HG02759 (cell line): ENCODE measurements at regions not wholly inside any gene's neighbourhood (a gene's known extent, or its start where the extent isn't known, plus 50 kb on each side); places are given as distances from the start of the nearest gene placed in this dataset.
"Not testable (repeated sequence)": the region's sequence is repeated elsewhere in the genome, so short reads cannot be mapped to it uniquely, and the experiment has no call there.

Experiments
- ATAC-seq: cut with Tn5 transposase; IDR thresholded peaks from one replicate; pipeline ENCODE4 v1.9.1; 2021; ENCODE audit warnings: mild to moderate bottlenecking, moderate library complexity; ENCODE audit not compliant: unreplicated experiment

DNA sequence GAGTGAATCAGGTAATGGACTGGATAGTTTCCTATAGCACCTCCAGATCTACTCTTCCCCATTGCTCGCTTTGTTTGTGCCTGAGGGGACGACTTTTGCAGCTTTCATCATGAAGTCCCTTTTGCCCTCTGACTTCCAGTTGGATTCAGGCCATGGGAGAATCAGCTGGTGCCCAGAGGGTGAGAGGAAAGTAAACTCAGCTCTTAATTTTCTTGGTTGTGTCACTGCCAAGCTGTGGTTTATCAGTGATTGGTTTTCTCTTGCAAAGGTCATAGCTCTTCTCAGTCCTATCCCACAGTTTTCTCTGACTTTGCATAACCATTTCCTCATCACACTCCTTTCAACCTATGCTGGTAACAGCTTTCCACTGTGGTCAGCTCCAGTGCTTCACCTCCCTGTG is 200.1 kb downstream of the KCNJ2 start:
- no peak for ATAC-seq

DNA sequence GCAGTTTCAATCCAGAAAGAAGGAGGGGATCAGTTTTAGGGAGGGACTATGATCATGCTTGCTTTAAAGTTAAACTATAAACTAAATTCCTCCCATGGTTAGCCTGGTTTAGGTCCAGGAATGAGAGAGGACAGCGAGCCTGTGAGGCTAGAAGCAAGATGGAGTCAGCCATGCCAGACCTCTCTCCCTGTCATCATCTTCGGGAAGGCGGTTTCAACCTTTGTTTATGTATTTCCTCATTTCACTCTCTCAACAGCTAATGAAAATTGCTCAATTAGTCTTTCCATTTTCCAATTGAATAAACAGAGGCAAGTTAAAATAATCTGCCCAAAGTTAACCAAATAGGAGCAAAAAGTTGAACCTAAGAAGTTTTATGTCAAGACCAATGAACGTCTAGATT is 201.5 kb downstream of the KCNJ2 start:
- ATAC-seq, result no peak

DNA sequence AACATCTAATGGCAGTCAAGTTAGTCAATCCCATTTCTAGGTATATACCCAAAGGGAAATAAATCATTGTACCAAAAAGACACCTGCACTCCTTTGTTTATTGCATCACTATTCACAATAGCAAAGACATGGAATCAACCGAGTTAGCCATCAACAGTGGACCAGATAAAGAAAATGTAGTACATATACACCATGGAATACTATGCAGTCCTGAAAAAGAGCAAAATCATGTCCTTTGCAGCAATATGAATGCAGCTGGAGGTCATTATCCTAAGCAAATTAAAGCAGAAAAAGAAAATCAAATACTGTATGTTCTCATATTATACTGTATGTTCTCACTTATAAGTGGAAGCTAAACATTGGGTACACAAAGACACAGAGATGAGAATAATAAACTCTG is 204.0 kb downstream of the KCNJ2 start:
- no peak for ATAC-seq

DNA sequence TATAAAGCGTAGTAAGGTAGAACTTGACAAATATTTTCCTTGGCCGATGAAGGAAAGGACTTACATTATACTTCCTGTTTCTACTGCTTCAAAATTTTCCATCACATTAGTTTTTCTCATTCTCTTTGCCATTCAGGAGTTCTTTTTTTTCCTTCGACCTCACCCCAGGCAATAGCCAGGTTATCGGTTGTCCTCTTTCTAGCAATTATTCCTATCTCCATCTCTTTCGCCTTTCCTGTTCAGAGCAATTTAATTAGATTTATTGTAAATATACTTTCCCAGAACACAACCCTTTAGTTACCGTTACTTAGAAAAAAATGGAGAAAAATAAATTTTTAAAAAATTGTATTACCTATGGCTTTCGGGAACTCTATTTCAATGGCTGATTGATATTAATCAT is 205.2 kb downstream of the KCNJ2 start:
- no peak for ATAC-seq

DNA sequence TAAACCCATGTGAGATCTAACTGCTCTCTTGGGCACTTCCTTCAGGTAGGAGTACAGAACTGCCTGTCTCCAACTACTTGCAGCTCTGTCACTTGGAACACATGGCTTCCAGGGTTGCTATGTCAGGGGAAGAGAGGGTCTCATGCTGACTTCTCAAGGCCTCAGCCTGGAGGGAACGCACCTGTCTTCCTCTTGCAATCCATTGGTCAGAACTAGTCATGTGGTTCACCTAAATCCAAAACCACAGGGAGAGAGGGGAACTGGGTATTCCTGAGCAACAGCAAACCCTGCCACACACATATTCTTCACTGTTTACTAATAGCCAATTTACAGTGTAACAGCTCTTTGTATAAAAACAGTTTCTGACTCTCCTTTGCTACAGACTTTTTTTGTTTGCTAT is 206.1 kb downstream of the KCNJ2 start:
- no peak for ATAC-seq

DNA sequence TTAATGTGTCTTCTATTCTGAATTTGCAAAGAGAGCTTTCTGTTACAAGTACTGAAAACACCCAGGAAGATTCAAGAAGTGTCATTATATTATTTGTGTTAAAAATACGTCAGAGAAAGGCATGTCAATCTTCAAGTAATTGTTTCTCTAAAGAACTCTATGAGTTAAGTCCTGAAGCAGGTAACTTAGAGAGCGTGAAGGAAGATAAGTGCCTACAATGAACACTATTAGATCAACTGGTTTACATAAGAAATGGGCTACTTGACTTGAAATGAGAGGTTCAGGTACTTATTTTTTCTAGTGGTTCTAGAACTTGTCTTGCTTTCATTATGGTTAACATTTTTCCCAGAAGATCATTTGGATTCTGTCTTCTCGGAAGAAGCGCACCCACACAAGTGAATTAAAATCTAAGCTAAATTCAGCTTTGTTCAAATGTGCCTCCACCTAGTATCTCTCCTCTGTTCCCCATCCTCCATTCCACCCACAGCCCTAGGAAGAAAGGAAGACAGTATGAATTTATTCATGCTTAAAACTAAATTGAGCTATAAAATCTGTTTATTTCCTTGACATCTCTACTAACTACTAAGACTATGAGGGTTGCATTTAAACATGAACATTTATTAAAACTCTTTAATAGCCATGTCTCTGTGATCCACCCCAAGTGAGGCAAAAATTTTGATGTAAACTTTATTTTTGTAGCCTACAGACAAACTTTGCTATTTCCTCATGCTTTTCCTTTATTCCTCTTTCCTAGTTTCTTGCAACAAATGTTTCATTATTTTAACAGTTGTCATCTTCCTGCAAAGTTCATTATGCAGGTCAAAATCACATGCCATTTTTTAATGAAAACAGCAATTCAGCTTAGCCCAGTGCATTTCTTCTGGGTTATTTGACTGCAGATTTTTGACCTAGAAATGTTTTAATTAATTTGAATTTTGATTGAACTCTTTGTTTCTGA is 206.8 kb downstream of the KCNJ2 start:
- no peak for ATAC-seq

DNA sequence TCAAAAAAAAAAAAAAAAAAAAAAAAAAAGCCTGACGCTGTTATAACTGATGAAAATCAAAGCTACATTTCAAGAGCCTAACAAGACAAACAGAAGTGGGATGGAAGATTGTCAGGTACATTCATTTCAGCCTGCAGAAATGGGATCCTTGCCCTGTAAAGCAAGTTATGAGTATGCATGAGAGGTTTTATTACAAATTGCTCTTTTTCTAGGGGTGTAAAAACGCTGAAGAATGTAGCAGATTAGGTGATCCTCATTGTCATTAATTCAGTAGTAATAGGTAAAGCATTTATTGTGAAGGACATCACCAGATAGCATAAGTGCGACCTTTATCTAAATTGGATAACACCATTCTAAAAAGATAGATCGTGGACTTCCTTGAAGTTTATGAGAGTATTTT is 208.3 kb downstream of the KCNJ2 start:
- ATAC-seq, result no peak

DNA sequence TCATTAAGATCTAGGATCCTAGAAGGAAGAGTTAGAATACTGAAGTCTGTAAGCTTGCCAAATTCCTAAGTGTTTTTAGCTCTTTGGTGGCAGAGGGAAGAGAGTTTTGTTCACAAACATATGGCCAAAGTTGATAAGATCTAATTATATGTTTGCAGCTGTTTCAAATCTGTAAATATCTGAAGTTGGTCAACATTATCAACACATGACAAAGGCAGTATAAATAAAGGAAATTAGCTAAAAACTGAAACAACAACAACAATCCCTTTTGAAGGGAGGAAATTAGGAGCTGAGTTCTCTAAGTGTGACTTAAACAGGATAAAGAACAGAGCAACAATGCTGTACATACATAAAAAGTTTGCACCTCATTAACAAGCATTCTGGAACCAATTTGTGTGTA is 208.7 kb downstream of the KCNJ2 start:
- ATAC-seq, result no peak

DNA sequence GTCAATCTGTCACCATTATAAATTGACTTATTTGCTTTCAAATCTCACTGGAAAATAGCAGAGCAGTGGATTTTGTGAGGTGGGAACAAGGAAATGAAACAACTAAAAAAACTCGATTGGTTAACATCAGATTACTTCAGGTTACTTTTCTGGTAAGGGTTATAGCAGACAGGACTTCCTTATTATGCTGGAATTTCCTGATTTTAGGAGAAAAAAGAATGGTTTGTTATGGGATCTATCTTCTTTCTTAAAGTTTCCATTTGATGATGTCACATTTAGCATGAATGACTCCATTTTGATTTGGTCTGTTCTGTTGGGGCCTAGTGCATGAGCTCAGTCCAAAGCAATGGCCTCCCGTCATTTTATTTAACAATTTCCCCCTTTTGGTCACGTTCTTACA is 210.6 kb downstream of the KCNJ2 start:
- no peak for ATAC-seq

DNA sequence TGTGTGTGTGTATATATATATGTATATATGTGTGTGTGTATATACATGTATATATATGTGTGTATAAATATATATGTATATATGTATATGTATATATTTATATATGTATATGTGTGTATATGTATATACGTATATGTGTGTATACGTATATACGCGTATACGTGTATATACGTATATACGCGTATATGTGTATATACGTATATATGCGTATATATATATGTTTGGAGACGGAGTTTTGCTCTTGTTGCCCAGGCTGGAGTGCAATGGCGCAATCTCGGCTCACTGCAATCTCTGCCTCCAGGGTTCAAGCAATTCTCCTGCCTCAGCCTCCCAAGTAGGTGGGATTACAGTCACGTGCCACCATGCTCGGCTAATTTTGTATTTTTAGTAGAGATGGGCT is 212.6 kb downstream of the KCNJ2 start:
- not testable (repeated sequence) for ATAC-seq

DNA sequence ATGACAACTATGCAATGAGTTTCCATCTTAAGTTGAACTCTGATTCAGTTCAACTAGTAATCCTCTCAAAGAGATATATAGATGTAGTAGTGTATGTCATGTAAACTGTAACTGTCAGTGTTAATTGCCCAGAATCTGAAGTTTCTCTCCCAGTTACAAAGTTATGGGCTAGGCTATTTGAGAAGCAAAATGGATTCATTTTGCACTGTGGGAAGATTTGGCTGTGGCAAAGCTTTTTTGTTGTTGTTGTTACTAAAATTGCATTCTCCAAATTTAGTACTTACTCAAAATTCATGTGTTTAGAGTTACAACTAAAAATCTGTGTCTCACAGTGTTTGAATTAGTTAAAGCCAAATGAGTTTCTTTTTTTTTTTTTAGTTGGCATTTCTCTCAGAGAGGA is 219.0 kb downstream of the KCNJ2 start:
- no peak for ATAC-seq

DNA sequence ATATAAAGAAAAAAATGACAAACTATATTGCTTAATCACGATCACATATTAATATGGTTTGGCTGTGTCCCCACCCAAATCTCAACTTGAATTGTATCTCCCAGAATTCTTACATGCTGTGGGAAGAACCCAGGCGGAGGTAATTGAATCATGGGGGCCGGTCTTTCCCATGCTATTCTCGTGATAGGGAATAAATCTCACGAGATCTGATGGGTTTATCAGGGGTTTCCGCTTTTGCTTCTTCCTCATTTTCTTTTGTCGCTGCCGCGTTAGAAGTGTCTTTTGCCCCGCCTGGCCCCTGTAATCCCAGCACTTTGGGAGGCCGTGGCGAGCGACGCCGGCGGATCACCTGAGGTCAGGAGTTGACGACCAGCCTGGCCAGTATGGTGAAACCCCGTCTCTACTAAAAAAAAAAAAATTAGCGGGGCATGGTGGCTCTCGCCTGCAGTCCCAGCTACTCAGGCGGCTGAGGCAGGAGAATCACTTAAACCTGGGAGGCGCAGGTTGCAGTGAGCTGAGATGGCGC is 220.0 kb downstream of the KCNJ2 start:
- ATAC-seq, result not testable (repeated sequence)

DNA sequence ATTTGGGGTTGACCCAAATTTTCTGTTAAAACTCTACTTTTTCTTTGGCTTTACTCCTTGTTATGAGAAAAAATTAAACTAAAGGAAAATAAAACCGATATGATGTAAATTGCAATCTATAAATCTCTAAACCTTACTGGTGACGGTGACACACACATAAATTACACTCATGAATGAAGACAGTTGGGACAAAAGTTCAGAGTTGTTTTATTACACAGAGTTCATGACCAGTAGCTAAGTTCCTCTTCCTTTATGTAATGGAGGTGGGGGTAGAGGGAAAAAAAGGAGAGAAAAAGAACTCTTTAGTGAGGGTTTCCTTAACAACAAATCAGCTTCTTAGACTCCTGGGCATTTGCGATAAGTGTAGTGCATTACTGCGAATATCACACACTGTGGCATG is 220.7 kb downstream of the KCNJ2 start:
- ATAC-seq, result no peak

DNA sequence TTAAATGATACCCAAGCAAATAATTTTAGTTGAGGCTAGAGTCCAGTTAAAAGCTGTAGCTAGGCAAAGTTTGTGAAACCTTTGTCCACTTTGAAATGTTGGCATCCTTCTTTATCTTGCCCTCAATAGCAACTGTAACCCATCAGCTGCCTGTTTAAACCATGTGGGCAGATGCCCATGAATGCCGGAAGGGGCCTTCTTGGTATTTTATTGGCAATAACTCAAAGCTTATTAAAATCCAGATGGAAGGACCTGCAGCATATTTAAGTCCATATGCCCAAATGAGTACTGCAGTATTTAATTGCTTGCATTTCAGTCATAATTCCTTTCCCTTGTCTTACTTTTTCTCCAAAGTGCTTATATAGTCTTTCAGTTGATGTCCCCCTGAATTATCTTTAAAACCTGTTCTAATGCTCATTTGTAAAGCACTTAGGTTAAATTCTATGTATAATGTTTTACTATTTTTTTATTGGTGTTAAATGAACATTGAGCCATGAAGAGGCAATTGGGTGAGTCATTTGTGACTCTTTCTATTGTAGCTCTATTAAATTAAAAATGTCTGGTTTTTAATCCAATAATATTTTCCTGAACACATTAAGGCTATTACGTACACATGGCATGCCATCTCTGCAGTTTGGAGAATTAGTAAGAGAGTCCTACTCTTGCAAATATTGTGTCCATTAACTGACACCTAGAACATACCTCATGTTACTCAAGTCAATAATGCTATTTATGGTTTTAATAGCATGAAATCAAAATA is 225.3 kb downstream of the KCNJ2 start:
- no peak for ATAC-seq

DNA sequence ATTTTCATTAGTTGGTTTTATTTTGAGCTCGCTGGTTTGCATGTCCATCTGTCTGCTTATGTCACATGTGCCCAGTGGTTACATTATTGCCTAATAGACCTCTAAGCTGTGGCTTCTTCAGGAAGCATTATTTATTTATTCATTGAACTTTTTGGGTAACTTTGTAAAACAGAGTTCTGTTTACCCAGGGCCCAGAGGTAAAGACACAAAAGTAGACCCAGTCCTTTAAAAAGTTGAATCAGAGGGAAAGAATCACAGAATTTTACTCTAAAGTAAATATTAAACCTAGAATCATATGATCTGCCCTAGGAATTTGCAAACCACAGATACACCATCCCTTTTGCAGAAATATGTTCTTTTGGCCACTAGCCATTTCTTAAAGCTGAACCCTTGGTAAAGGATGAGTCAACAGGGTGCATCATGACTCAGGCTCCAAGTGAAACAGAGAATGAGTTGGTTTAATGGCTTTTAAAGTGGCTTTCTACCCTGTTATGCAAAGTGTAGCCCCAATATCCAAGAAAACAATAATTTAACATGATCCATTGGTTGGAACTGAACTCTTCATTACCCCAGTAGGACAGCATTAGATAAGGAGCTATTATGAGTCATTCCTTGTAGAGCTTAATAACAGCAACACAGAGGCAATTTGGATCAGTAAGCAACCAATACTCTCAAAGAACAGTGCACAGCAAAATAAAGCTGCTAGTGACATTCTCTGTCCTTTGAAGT is 236.3 kb downstream of the KCNJ2 start:
- ATAC-seq, result peak; percentile 85

DNA sequence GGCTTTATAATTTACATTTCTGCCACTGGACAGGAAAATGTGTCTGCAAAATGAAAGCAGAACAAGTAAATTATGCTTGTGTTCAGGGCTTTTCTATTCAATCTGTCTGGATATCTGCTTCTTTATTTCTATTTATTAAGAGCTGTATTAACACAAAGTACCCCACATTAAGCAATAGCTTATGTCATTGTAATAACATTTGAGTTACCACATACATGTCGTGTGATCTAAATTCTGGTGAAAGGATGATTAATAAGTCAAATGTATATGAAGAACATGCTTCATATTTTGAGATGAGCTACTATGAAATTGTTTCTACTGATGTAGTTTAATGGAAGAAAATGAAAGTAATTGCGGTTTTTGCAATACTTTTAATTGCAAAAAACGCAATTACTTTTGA is 238.2 kb downstream of the KCNJ2 start:
- ATAC-seq, result no peak

DNA sequence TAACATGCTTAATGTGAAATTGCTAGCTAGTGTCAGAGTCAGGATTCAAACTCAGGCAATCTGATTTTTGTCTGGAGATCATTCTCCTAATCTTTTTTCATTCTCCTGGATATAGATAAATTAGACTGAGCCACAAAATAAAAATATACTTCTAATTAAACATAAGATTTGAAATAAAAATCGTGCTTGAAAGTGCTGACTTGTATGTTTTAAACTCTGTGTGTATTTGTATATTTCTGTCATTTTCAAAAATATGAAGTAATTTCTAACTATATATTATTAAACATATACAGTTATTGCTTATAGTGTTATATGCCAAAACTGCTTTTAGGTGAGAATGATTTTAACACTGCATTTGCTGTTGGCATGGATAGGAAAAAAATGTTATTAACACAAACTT is 239.4 kb downstream of the KCNJ2 start:
- no peak for ATAC-seq

DNA sequence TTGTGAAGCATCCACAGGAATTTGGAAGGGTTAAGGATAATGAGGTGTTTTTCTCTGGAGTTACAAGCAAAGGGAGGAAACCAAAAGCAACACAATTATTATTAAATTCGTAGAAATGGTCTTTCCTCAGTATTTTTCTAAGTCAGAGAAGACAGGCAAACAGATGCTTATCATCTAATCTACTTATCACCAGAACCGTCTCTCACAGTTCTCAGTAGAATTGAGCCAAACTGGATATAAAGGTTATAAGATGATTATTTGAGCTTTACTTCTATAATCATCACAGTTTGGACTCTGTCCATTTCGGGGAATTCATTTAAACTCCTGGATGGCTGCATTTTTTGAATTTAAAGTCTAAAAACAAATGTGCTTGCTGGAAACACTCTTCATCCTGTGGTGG is 245.0 kb downstream of the KCNJ2 start:
- no peak for ATAC-seq

DNA sequence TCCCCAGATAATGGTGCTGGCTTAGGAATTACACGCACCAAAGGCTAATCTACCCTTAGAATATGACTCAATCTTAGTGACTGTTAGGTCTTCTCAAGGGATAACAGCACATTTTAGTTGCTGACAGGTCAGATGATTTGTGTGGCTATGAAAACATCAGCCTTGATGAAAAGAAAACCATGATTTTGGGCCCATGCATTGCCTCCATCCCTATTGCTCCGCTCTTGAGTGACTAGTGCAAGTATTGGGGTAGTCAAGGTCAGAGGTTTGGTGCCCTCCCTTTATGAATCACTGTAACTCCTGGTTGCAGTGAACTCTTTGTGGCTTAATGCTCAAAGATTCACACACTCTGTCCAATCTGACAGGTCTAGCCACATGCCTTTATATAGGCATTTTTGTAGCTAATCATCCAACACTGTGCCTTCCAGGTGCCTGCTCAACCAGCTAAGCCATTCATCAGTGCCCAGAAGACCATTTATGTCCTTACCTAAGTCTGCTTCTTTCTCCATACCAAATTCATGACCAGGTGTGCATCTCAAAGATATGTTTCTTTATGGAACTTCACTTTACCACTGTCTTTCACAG is 251.6 kb downstream of the KCNJ2 start:
- ATAC-seq, result no peak

DNA sequence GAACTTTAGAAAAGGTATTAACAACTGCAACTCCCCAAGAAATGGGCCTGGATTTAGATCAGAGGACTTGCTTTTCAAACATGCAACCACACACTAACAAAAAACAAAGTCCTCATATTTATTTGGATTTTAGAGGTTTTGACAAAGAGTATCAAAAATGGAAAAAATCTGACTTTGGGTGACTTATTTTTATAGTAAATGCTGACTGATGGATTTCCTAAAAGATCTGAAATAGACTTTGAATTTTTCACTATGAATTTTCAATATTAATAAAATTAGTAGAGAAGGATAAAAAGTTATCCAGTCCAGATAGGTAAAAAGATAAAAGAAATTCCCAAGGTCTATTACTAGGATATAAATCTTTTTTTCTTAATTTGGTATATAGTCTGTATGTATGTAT is 253.5 kb downstream of the KCNJ2 start:
- ATAC-seq, result no peak

DNA sequence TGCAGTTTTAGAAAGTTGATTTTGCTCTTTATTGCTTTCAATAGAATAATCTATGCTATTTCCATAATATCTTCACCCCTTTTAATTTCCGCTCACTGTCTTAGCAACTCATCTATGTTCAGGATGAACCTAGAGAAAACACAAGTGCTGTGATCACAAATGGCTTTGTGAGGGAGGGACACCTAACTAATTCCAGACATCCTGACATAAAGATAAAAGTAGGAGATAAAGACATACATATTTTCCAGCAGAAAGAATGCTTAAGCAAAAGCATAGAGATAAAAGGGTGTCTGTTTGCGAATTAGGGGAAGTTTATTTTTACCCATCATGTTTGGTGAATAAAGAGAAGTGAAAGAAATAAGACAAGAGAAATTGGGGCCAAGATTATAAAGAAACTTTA is 254.2 kb downstream of the KCNJ2 start:
- ATAC-seq, result no peak
